ENCODE measurements at regions not wholly inside any gene's neighbourhood (a gene's known extent, or its start where the extent isn't known, plus 50 kb on each side); places are given as distances from the start of the nearest gene placed in this dataset.
"Not testable (repeated sequence)": the region's sequence is repeated elsewhere in the genome, so short reads cannot be mapped to it uniquely, and the experiment has no call there.

GRCh38 chr6:4413073-4413472 lies 277.7 kb upstream of the ECI2 start:
- no peak for DNase-seq
- TF ChIP-seq POLR2A (IDR thresholded peaks at IDR 0.05) = no peak
- TF ChIP-seq, protein P1, sequence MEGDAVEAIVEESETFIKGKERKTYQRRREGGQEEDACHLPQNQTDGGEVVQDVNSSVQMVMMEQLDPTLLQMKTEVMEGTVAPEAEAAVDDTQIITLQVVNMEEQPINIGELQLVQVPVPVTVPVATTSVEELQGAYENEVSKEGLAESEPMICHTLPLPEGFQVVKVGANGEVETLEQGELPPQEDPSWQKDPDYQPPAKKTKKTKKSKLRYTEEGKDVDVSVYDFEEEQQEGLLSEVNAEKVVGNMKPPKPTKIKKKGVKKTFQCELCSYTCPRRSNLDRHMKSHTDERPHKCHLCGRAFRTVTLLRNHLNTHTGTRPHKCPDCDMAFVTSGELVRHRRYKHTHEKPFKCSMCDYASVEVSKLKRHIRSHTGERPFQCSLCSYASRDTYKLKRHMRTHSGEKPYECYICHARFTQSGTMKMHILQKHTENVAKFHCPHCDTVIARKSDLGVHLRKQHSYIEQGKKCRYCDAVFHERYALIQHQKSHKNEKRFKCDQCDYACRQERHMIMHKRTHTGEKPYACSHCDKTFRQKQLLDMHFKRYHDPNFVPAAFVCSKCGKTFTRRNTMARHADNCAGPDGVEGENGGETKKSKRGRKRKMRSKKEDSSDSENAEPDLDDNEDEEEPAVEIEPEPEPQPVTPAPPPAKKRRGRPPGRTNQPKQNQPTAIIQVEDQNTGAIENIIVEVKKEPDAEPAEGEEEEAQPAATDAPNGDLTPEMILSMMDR (IDR thresholded peaks at IDR 0.05) = no peak
- Histone ChIP-seq H3K9me3 (no peaks in the 10 kb centered on the region), H3K4me1 (no peaks in the 10 kb centered on the region), H3K27ac (no peak overlapping the region), H3K36me3 (no peaks in the 10 kb centered on the region), H3K27me3 (no peaks in the 10 kb centered on the region), H3K4me3 (replicated peaks in 1 of 3) (no peak overlapping the region)
- intact Hi-C loops (cut with DNase I) = no loop called here
- WGBS, 2 donors = 74 to 82% methylated on average over 3 of the region's 3 CpGs

GRCh38 chr6:4412488-4412887 lies 277.1 kb upstream of the ECI2 start:
- no peak overlapping the region for H3K27ac ChIP-seq

GRCh38 chr6:4412077-4412476 lies 276.7 kb upstream of the ECI2 start:
- WGBS, 2 donors = 40 to 47% methylated on average over 2 of the region's 2 CpGs
- intact Hi-C loops (cut with DNase I) = no loop called here

More at GRCh38 chr6:4412488-4412887, 277.1 kb upstream of the ECI2 start:
- Histone ChIP-seq H3K36me3 (no peaks in the 10 kb centered on the region), H3K27me3 (no peaks in the 10 kb centered on the region), H3K4me3 (replicated peaks in 1 of 3) (no peak overlapping the region), H3K9me3 (no peaks in the 10 kb centered on the region), H3K4me1 (no peaks in the 10 kb centered on the region)
- DNase-seq = no peak
- WGBS, 2 donors = 93 to 95% methylated on average over 2 of the region's 2 CpGs
- intact Hi-C loops (cut with DNase I) = no loop called here
- no peak for TF ChIP-seq POLR2A (IDR thresholded peaks at IDR 0.05)
- TF ChIP-seq, protein P1 (IDR thresholded peaks at IDR 0.05) = no peak

DNA sequence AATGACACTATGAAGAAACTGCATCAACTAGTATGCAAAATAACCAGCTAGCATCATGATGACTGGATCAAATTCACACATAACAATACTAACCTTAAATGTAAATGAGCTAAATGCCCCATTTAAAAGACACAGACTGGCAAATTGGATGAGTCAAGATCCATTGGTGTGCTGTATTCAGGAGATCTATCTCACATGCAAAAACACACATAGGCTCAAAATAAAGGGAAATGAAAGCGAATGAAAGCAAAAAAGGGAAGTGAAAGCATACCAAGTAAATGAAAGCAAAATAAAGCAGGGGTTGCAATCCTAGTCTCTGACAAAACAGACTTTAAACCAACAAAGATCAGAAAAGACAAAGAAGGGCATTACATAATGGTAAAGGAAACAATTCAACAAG lies 272.3 kb upstream of the ECI2 start:
- intact Hi-C loops (cut with DNase I); H3K27ac ChIP-seq; DNase-seq; H3K9me3 ChIP-seq; H3K36me3 ChIP-seq; H3K27me3 ChIP-seq; H3K4me3 ChIP-seq (replicated peaks in 1 of 3): not testable (repeated sequence)
- WGBS, 2 donors = 84% methylated on average over 1 of the region's 1 CpG
- peaks cover 16% of the 10 kb centered on the region in 2 donors for H3K4me1 ChIP-seq

More at GRCh38 chr6:4412077-4412476, 276.7 kb upstream of the ECI2 start:
- Histone ChIP-seq H3K9me3 (no peaks in the 10 kb centered on the region), H3K4me3 (replicated peaks in 1 of 3) (no peak overlapping the region), H3K4me1 (no peaks in the 10 kb centered on the region), H3K27me3 (no peaks in the 10 kb centered on the region), H3K27ac (no peak overlapping the region), H3K36me3 (no peaks in the 10 kb centered on the region)
- no peak for DNase-seq
- TF ChIP-seq, protein P1 (IDR thresholded peaks at IDR 0.05) = no peak
- no peak for TF ChIP-seq POLR2A (IDR thresholded peaks at IDR 0.05)

GRCh38 chr6:4405621-4406212 lies 270.3 kb upstream of the ECI2 start:
- Histone ChIP-seq H3K27ac (no peak overlapping the region), H3K36me3 (no peaks in the 10 kb centered on the region), H3K9me3 (no peaks in the 10 kb centered on the region), H3K4me3 (replicated peaks in 1 of 3) (no peak overlapping the region), H3K27me3 (no peaks in the 10 kb centered on the region), H3K4me1 (peaks cover 23 to 28% of the 10 kb centered on the region in 2 donors)
- intact Hi-C loops (cut with DNase I) = no loop called here
- no peak for DNase-seq
- 83 to 84% methylated on average over 8 to 9 of the region's 11 CpGs for WGBS, 2 donors
- TF ChIP-seq, protein P1 (IDR thresholded peaks at IDR 0.05) = no peak
- no peak for TF ChIP-seq POLR2A (IDR thresholded peaks at IDR 0.05)
